ENCODE measurements at regions not wholly inside any gene's neighbourhood (a gene's known extent, or its start where the extent isn't known, plus 50 kb on each side); places are given as distances from the start of the nearest gene placed in this dataset.

GRCh38 chr13:37326334-37326733 is 220.9 kb upstream of the CSNK1A1L start:
- Histone ChIP-seq H3K4me3 (no peak overlapping the region), H3K4me1 (no peaks in the 10 kb centered on the region), H3K27me3 (no peaks in the 10 kb centered on the region), H3K27ac (no peak overlapping the region), H3K36me3 (no peaks in the 10 kb centered on the region), H3K9me3 (peaks cover 0 to 3% of the 10 kb centered on the region in 2 donors)
- intact Hi-C loops (cut with DNase I; ENCODE audit: low total_unique reads): no loop called here
- DNase-seq: no peak
- in situ Hi-C loops (cut with MboI; ENCODE audit: low pct_ligation_motif_present in 1 of 4, low pct_unique_long_range_greater_than_20kb in 1 of 4, low sequenced_read_pairs in 3 of 4): no loop called here
- 56 to 65% methylated on average over 2 of the region's 2 CpGs for WGBS, 2 donors (ENCODE audit: low coverage in 1 of 2)
- TF ChIP-seq EP300 (IDR thresholded peaks at IDR 0.05; ENCODE audit: low read depth) (no peak), CTCF (IDR thresholded peaks at IDR 0.05) (no peak), POLR2AphosphoS5 (IDR thresholded peaks at IDR 0.05) (no peak), POLR2A (IDR thresholded peaks at IDR 0.05) (no peak)

GRCh38 chr13:37319031-37319443 is 213.6 kb upstream of the CSNK1A1L start:
- no peak for TF ChIP-seq CTCF (IDR thresholded peaks at IDR 0.05)
- TF ChIP-seq POLR2AphosphoS5 (IDR thresholded peaks at IDR 0.05): no peak
- Histone ChIP-seq H3K27ac (no peak overlapping the region), H3K27me3 (no peaks in the 10 kb centered on the region), H3K9me3 (no peaks in the 10 kb centered on the region), H3K4me1 (no peaks in the 10 kb centered on the region), H3K4me3 (no peak overlapping the region), H3K36me3 (no peaks in the 10 kb centered on the region)
- intact Hi-C loops (cut with DNase I; ENCODE audit: low total_unique reads): no loop called here
- in situ Hi-C loops (cut with MboI; ENCODE audit: low pct_ligation_motif_present in 1 of 4, low pct_unique_long_range_greater_than_20kb in 1 of 4, low sequenced_read_pairs in 3 of 4): no loop called here
- DNase-seq: no peak

- Histone ChIP-seq H3K27me3 (no peaks in the 10 kb centered on the region), H3K4me3 (no peak overlapping the region), H3K9me3 (no peaks in the 10 kb centered on the region), H3K4me1 (no peaks in the 10 kb centered on the region), H3K27ac (no peak overlapping the region), H3K36me3 (no peaks in the 10 kb centered on the region)
- 97% methylated on average over 6 of the region's 6 CpGs; no CpG with 5 or more reads in 1 of the 2 donors for WGBS, 2 donors (ENCODE audit: low coverage in 1 of 2)
- in situ Hi-C loops (cut with MboI; ENCODE audit: low pct_ligation_motif_present in 1 of 4, low pct_unique_long_range_greater_than_20kb in 1 of 4, low sequenced_read_pairs in 3 of 4) (no loop called here), intact Hi-C loops (cut with DNase I; ENCODE audit: low total_unique reads) (no loop called here)
- TF ChIP-seq CTCF (IDR thresholded peaks at IDR 0.05): no peak
- no peak for DNase-seq
These were observed 211.5 kb upstream of the CSNK1A1L start for GRCh38 chr13:37316935-37317334.

- H3K4me3 ChIP-seq: no peak overlapping the region
- DNase-seq: no peak
- no peaks in the 10 kb centered on the region for H3K36me3 ChIP-seq
- TF ChIP-seq EP300 (IDR thresholded peaks at IDR 0.05; ENCODE audit: low read depth): no peak
- no peak for TF ChIP-seq POLR2AphosphoS5 (IDR thresholded peaks at IDR 0.05)
- no peak for TF ChIP-seq POLR2A (IDR thresholded peaks at IDR 0.05)
- intact Hi-C loops (cut with DNase I; ENCODE audit: low total_unique reads) (no loop called here), in situ Hi-C loops (cut with MboI; ENCODE audit: low pct_ligation_motif_present in 1 of 4, low pct_unique_long_range_greater_than_20kb in 1 of 4, low sequenced_read_pairs in 3 of 4) (no loop called here)
- H3K27me3 ChIP-seq: no peaks in the 10 kb centered on the region
- WGBS, 2 donors (ENCODE audit: low coverage in 1 of 2): 71 to 90% methylated on average over 2 of the region's 2 CpGs
- no peak overlapping the region for H3K27ac ChIP-seq
- H3K4me1 ChIP-seq: no peaks in the 10 kb centered on the region
- no peaks in the 10 kb centered on the region for H3K9me3 ChIP-seq
These were observed 207.9 kb upstream of the CSNK1A1L start for GRCh38 chr13:37313372-37313771.

GRCh38 chr13:37306778-37307544 is 201.5 kb upstream of the CSNK1A1L start:
- WGBS, 2 donors (ENCODE audit: low coverage in 1 of 2): 65 to 72% methylated on average over 4 of the region's 4 CpGs
- Histone ChIP-seq H3K9me3 (no peaks in the 10 kb centered on the region), H3K27ac (no peak overlapping the region), H3K36me3 (no peaks in the 10 kb centered on the region), H3K27me3 (no peaks in the 10 kb centered on the region), H3K4me3 (no peak overlapping the region), H3K4me1 (no peaks in the 10 kb centered on the region)
- intact Hi-C loops (cut with DNase I; ENCODE audit: low total_unique reads): no loop called here
- TF ChIP-seq POLR2AphosphoS5 (IDR thresholded peaks at IDR 0.05) (no peak), EP300 (IDR thresholded peaks at IDR 0.05; ENCODE audit: low read depth) (no peak), CTCF (IDR thresholded peaks at IDR 0.05) (no peak), POLR2A (IDR thresholded peaks at IDR 0.05) (no peak)
- no peak for DNase-seq
- in situ Hi-C loops (cut with MboI; ENCODE audit: low pct_ligation_motif_present in 1 of 4, low pct_unique_long_range_greater_than_20kb in 1 of 4, low sequenced_read_pairs in 3 of 4): no loop called here
